GM23248 (cell line): ENCODE measurements at regions not wholly inside any gene's neighbourhood (a gene's known extent, or its start where the extent isn't known, plus 50 kb on each side); places are given as distances from the start of the nearest gene placed in this dataset.
A peak's percentile ranks its signal among the peaks of the same experiment; 100 is the strongest.

Experiments used
- DNase-seq: peaks from one replicate; pipeline ENCODE4 v3.0.0-alpha.2; 2015
- H2AFZ ChIP-seq: fragments of 200-600 bp; sonication (generic); 2 replicates; pipeline ENCODE4 v1.6.1; 2016; ENCODE audit warnings: antibody characterized with exemption
- H3F3A ChIP-seq: fragments of 200-600 bp; sonication (generic); 2 replicates; pipeline ENCODE4 v1.6.1; 2016; ENCODE audit warnings: mild to moderate bottlenecking, antibody characterized with exemption, mixed run types; ENCODE audit not compliant: insufficient read depth
- H3K27ac ChIP-seq: fragments of 200-600 bp; sonication (generic); 2 replicates; pipeline ENCODE4 v1.5.1; 2016; ENCODE audit warnings: mild to moderate bottlenecking
- H3K27me3 ChIP-seq: fragments of 200-600 bp; sonication (generic); replicated peaks from 2 replicates; pipeline ENCODE4 v1.6.1; 2016; ENCODE audit warnings: mild to moderate bottlenecking; ENCODE audit not compliant: insufficient read depth
- H3K36me3 ChIP-seq: fragments of 200-600 bp; sonication (generic); 2 replicates; pipeline ENCODE4 v1.6.1; 2016; ENCODE audit warnings: low read depth, mild to moderate bottlenecking
- H3K4me1 ChIP-seq: fragments of 200-600 bp; sonication (generic); 2 replicates; pipeline ENCODE4 v1.6.1; 2016; ENCODE audit warnings: mild to moderate bottlenecking; ENCODE audit not compliant: insufficient read depth
- H3K4me2 ChIP-seq: fragments of 200-600 bp; sonication (generic); one replicate; pipeline ENCODE4 v1.6.1; 2016; ENCODE audit warnings: mild to moderate bottlenecking; ENCODE audit not compliant: unreplicated experiment
- H3K4me3 ChIP-seq: fragments of 200-600 bp; sonication (generic); 2 replicates; pipeline ENCODE4 v1.5.1; 2016; ENCODE audit warnings: mild to moderate bottlenecking
- H3K79me2 ChIP-seq: fragments of 200-600 bp; sonication (generic); 2 replicates; pipeline ENCODE4 v1.6.1; 2016; ENCODE audit warnings: mild to moderate bottlenecking; ENCODE audit not compliant: insufficient read depth
- H3K9ac ChIP-seq: fragments of 200-600 bp; sonication (generic); 2 replicates; pipeline ENCODE4 v1.6.1; 2016; ENCODE audit warnings: mild to moderate bottlenecking
- H3K9me2 ChIP-seq: fragments of 200-600 bp; sonication (generic); 2 replicates; pipeline ENCODE4 v1.6.1; 2016; ENCODE audit warnings: mixed run types, mild to moderate bottlenecking, moderate library complexity; ENCODE audit not compliant: insufficient read depth
- H3K9me3 ChIP-seq: fragments of 200-600 bp; sonication (generic); one replicate; pipeline ENCODE4 v1.6.1; 2017; ENCODE audit warnings: low read depth
- H4K20me1 ChIP-seq: fragments of 200-600 bp; sonication (generic); 2 replicates; pipeline ENCODE4 v1.6.0; 2016; ENCODE audit not compliant: insufficient read depth
- EZH2 ChIP-seq: fragments of 200-600 bp; sonication (generic); IDR thresholded peaks from 2 replicates; pipeline ENCODE4 v1.6.1; 2018; ENCODE audit warnings: antibody characterized with exemption, mild to moderate bottlenecking; ENCODE audit not compliant: insufficient read depth, poor library complexity, severe bottlenecking
- EZH2phosphoT487 ChIP-seq: fragments of 200-600 bp; sonication (generic); IDR thresholded peaks from 2 replicates; pipeline ENCODE4 v1.6.1; 2018; ENCODE audit warnings: antibody characterized with exemption, moderate library complexity, mild to moderate bottlenecking, low read depth; ENCODE audit not compliant: insufficient read depth
- WGBS, 2 experiments: methylation state at CpG; one replicate each; pipeline ENCODE4 v1.1.6; 2015 to 2017; ENCODE audit warnings: low lambda C conversion rate in 2 of 2, low coverage in 1 of 2; ENCODE audit errors: missing lambda C conversion rate in 2 of 2; 5-methylcytosine and 5-hydroxymethylcytosine counted together
- in situ Hi-C: fragments of 300-500 bp; cut with MboI; formaldehyde crosslinking; loops from 2 replicates; pipeline ENCODE4 v1.15.0; 2020

GRCh38 chr20:51118985-51119527 lies 96.1 kb upstream of the KCNG1 start:
- Histone ChIP-seq H3K27me3 (no peaks in the 10 kb centered on the region), H3F3A (peaks cover 6% of the 10 kb centered on the region; the same call in 1 of the 2 replicates), H3K9me2 (no peaks in the 10 kb centered on the region), H4K20me1 (no peaks in the 10 kb centered on the region), H3K79me2 (no peaks in the 10 kb centered on the region), H3K4me2 (no peak overlapping the region), H3K9me3 (no peaks in the 10 kb centered on the region), H3K9ac (no peak overlapping the region), H3K4me1 (peaks cover 16% of the 10 kb centered on the region), H3K27ac (no peak overlapping the region), H3K4me3 (no peak overlapping the region), H3K36me3 (no peaks in the 10 kb centered on the region), H2AFZ (no peak overlapping the region)
- in situ Hi-C loops: no loop called here
- WGBS, 2 experiments: 82 to 86% methylated on average over 8 of the region's 8 CpGs
- no peak for TF ChIP-seq EZH2phosphoT487
- TF ChIP-seq EZH2: no peak
- DNase-seq: no peak

- H2AFZ ChIP-seq: no peak overlapping the region
- DNase-seq: no peak
- TF ChIP-seq EZH2 (no peak), EZH2phosphoT487 (no peak)
- no peak overlapping the region for H3K4me3 ChIP-seq
- peaks cover 6% of the 10 kb centered on the region; the same call in 1 of the 2 replicates for H3F3A ChIP-seq
- no peaks in the 10 kb centered on the region for H3K27me3 ChIP-seq
- WGBS, 2 experiments: 96 to 98% methylated on average over 2 of the region's 2 CpGs
- no peaks in the 10 kb centered on the region for H3K79me2 ChIP-seq
- in situ Hi-C loops: no loop called here
- H3K9me2 ChIP-seq: no peaks in the 10 kb centered on the region
- H4K20me1 ChIP-seq: no peaks in the 10 kb centered on the region
- no peak overlapping the region for H3K4me2 ChIP-seq
- H3K4me1 ChIP-seq: peaks cover 16% of the 10 kb centered on the region
- H3K27ac ChIP-seq: no peak overlapping the region
- H3K9ac ChIP-seq: no peak overlapping the region
- no peaks in the 10 kb centered on the region for H3K9me3 ChIP-seq
- no peaks in the 10 kb centered on the region for H3K36me3 ChIP-seq
These were observed 95.3 kb upstream of the KCNG1 start for GRCh38 chr20:51118216-51118615.

- TF ChIP-seq EZH2 (no peak), EZH2phosphoT487 (no peak)
- Histone ChIP-seq H3K27me3 (no peaks in the 10 kb centered on the region; the same call in 1 of the 2 replicates), H3K36me3 (no peaks in the 10 kb centered on the region), H4K20me1 (no peaks in the 10 kb centered on the region), H3K9ac (no peak overlapping the region), H3K79me2 (no peaks in the 10 kb centered on the region), H3K4me2 (peak overlapping the region; percentile 14), H3K4me3 (no peak overlapping the region), H3K9me2 (no peaks in the 10 kb centered on the region), H3K4me1 (peaks cover 16% of the 10 kb centered on the region), H3K27ac (no peak overlapping the region), H3F3A (peaks cover 6% of the 10 kb centered on the region; the same call in 1 of the 2 replicates), H2AFZ (0 out of 2 replicates have a peak overlapping the region, but pooled peaks have one; percentile 4), H3K9me3 (no peaks in the 10 kb centered on the region)
- 59 to 69% methylated on average over 9 of the region's 9 CpGs for WGBS, 2 experiments
- in situ Hi-C loops: no loop called here
- DNase-seq: peak; percentile 62
These were observed 94.1 kb upstream of the KCNG1 start for GRCh38 chr20:51116765-51117686.

GRCh38 chr20:51111290-51111689 lies 88.4 kb upstream of the KCNG1 start:
- Histone ChIP-seq H3K9ac (no peak overlapping the region), H3F3A (no peaks in the 10 kb centered on the region), H2AFZ (no peak overlapping the region), H3K4me3 (no peak overlapping the region), H3K9me3 (no peaks in the 10 kb centered on the region), H3K4me2 (no peak overlapping the region), H4K20me1 (no peaks in the 10 kb centered on the region), H3K27ac (no peak overlapping the region), H3K79me2 (no peaks in the 10 kb centered on the region), H3K4me1 (no peaks in the 10 kb centered on the region), H3K27me3 (peaks cover 38% of the 10 kb centered on the region), H3K36me3 (no peaks in the 10 kb centered on the region), H3K9me2 (no peaks in the 10 kb centered on the region)
- no peak for DNase-seq
- WGBS, 2 experiments: 49 to 52% methylated on average over 8 of the region's 8 CpGs
- in situ Hi-C loops: no loop called here
- TF ChIP-seq EZH2 (no peak), EZH2phosphoT487 (no peak)
